Omental fat pad (tissue), 3 donors: ENCODE measurements at regions not wholly inside any gene's neighbourhood (a gene's known extent, or its start where the extent isn't known, plus 50 kb on each side); places are given as distances from the start of the nearest gene placed in this dataset.

ENCODE experiments used
- ATAC-seq: fragments of 150-250 bp; one replicate; pipeline ENCODE4 v1.9.1; 2016; ENCODE audit warnings: mild to moderate bottlenecking, moderate library complexity; ENCODE audit not compliant: low FRiP score
- DNase-seq: peaks from one replicate; pipeline ENCODE4 v3.0.0-alpha.2; 2019; ENCODE audit warnings: low spot score
- TF ChIP-seq, protein P1 (sequence below), 3 donors: fragments of 450-650 bp; IDR thresholded peaks; one replicate each; pipeline ENCODE4 v1.5.1; 2016 to 2017; ENCODE audit warnings: antibody characterized with exemption in 3 of 3, mild to moderate bottlenecking in 3 of 3, moderate library complexity in 2 of 3

DNA sequence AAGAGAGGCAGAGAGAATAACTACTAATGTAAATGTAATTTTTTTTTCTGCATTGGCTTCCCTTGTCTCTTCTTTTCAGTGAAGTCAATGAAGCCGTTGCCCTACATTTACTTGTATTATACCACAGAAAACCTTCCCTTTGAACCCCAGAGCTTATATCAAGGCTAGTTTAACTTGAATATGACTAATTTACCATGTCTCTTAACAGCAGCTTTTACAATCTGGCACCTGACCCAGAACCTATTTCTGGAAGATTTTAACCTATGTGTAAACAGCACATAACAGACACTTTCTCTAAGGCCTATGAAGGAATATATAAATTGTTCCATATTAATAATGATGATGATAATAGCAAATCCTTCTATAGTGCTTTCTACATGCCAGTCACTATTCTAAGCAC lies 580.5 kb upstream of the NXPH2 start:
- TF ChIP-seq, protein P1, sequence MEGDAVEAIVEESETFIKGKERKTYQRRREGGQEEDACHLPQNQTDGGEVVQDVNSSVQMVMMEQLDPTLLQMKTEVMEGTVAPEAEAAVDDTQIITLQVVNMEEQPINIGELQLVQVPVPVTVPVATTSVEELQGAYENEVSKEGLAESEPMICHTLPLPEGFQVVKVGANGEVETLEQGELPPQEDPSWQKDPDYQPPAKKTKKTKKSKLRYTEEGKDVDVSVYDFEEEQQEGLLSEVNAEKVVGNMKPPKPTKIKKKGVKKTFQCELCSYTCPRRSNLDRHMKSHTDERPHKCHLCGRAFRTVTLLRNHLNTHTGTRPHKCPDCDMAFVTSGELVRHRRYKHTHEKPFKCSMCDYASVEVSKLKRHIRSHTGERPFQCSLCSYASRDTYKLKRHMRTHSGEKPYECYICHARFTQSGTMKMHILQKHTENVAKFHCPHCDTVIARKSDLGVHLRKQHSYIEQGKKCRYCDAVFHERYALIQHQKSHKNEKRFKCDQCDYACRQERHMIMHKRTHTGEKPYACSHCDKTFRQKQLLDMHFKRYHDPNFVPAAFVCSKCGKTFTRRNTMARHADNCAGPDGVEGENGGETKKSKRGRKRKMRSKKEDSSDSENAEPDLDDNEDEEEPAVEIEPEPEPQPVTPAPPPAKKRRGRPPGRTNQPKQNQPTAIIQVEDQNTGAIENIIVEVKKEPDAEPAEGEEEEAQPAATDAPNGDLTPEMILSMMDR (IDR thresholded peaks at IDR 0.05), result no peak
- DNase-seq (no peak), ATAC-seq (no peak)

DNA sequence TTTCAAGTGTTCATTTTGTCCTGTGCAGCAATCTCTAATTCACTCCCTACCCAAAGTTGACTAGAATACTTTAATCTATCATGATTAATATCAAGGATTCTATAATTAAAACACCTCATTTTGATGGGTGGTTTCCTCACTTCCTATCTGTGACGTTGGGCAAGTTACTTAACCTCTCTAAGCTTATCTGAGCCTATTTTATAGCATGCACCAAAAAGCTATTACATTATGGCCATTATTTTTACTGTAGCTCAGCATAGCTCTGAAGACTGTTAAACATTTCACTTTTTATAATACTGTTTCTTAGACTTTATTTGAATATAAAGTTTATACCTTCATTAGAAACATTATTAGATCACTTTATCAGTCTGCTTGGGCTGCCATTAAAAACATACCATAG lies 579.6 kb upstream of the NXPH2 start:
- TF ChIP-seq, protein P1 (IDR thresholded peaks at IDR 0.05), result no peak
- DNase-seq (no peak), ATAC-seq (no peak)

DNA sequence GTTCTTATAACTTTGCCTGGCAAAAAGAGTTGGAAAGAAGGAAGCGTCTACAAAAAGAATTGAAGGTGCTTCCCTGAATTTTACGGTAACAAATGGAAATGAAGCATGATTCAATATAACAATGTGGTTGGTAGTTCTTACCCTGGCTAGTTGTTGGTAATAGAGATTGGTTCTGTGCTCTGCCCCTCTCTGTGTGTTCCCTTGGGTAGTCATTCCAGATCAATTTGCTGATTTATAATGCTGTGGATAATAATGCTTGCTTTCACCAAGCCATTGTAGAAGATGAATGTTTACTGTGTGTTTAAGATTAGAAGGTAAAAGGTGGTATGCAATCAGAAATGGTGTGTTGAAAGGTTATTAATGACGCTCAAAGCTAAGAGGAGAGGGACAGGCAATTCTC lies 577.8 kb upstream of the NXPH2 start:
- TF ChIP-seq, protein P1 (IDR thresholded peaks at IDR 0.05), result no peak
- ATAC-seq (no peak), DNase-seq (no peak)

DNA sequence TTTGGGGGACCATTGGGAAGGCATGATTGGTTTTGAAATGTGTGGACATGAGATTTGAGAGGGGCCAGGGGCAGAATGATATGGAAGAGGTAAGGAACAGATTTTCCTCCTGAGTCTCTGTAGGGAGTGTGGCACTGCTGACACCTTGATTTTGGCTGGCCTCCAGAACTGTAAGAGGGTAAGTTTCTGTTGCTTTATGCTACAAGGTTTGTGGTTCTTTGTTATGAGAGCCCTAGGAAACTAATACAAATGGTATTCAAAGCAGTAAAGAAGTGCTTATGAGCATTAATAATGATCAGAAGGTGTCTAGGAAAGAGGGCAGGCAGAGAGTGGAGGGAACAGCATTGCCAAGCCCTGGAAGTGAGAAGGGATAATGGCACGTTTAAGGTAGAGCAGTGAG lies 574.3 kb upstream of the NXPH2 start:
- DNase-seq (no peak), ATAC-seq (no peak)
- TF ChIP-seq, protein P1 (IDR thresholded peaks at IDR 0.05), result no peak

DNA sequence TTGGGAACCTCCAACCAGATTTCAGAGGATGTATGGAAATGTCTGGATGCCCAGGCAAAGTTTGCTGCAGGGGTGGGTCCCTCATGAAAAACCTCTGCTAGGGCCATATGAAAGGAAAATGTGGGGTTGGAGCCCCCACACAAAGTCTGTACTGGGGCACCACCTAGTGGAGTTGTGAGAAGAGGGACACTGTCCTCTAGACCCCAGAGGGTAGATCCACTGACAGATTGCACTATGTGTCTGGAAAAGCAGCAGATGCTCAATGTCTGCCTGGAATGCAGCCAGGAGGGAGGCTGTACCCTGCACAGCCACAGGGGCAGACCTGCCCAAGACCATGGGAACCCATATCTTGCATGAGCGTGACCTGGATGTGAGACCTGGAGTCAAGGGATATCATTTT lies 573.7 kb upstream of the NXPH2 start:
- ATAC-seq, result no peak
- DNase-seq, result no peak
- TF ChIP-seq, protein P1 (IDR thresholded peaks at IDR 0.05), result no peak

DNA sequence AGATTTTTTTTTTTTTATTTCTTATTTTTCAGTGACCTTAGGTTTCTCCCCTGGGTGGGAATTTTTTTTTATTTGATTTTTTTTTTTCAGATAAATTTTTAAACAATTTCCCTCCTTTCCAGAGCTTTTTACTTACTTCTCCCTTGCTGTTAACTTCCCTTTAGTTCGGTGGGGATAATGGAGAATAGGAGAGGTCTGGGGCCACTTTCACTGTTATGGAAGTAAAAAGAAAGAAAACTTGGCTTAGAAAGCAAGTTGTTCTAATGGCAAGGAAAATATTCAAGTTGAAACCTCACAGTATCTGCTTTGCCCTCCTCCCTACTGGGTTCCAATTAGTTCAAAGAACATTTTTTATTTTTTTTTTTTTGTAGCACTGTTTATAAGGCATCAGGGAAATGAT lies 537.1 kb upstream of the NXPH2 start:
- TF ChIP-seq, protein P1 (IDR thresholded peaks at IDR 0.05), result no peak
- DNase-seq (no peak), ATAC-seq (no peak)

DNA sequence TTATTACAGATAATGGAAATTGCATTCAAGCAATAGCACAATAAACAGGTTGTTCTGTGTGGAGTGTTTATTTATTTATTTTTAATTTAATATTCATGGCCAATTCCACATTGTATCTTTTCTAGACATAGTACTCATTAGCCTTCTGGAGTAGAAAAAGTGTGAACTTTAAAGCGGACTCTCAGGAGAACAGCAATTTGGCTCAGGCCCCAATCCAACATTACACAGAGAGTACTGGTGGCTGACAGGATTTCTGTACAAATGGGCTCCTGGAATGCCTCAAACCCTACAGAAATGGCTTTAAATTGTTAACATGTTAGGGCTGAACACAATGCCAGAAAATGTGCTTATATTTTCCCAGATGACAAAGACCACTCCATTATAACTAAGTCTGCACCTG lies 533.9 kb upstream of the NXPH2 start:
- TF ChIP-seq, protein P1 (IDR thresholded peaks at IDR 0.05), result no peak
- no peak for ATAC-seq

More for the DNA sequence above, 533.9 kb upstream of the NXPH2 start:
- no peak for DNase-seq
